Fibroblast of lung (primary cell): ENCODE measurements at regions not wholly inside any gene's neighbourhood (a gene's known extent, or its start where the extent isn't known, plus 50 kb on each side); places are given as distances from the start of the nearest gene placed in this dataset.
"Not testable (repeated sequence)": the region's sequence is repeated elsewhere in the genome, so short reads cannot be mapped to it uniquely, and the experiment has no call there.

Source experiments
- DNase-seq, 2 donors: peaks; one replicate each; pipeline versions ENCODE4 v3.0.0 to v3.0.0-alpha.2; 2010; ENCODE audit warnings: low read depth in 2 of 2
- H2AFZ ChIP-seq: 2 replicates; pipeline ENCODE4 v1.5.1; 2012; ENCODE audit warnings: low read length, control low read depth, inconsistent platforms
- H3K27ac ChIP-seq: 2 replicates; pipeline ENCODE4 v1.5.1; 2011; ENCODE audit warnings: low read length, control low read depth; ENCODE audit not compliant: insufficient read depth
- H3K27me3 ChIP-seq: 2 replicates; pipeline ENCODE4 v1.5.1; 2011; ENCODE audit warnings: mild to moderate bottlenecking, low read length; ENCODE audit not compliant: control insufficient read depth, insufficient read depth
- H3K36me3 ChIP-seq: 2 replicates; pipeline ENCODE4 v1.5.1; 2011; ENCODE audit warnings: low read length; ENCODE audit not compliant: control insufficient read depth, insufficient read depth
- H3K4me1 ChIP-seq: 2 replicates; pipeline ENCODE4 v1.5.1; 2011; ENCODE audit warnings: low read length; ENCODE audit not compliant: control insufficient read depth, insufficient read depth; ENCODE audit errors: extremely low read depth
- H3K4me2 ChIP-seq: 2 replicates; pipeline ENCODE4 v1.5.1; 2011; ENCODE audit warnings: low read length, control low read depth; ENCODE audit not compliant: insufficient read depth; ENCODE audit errors: extremely low read depth
- H3K4me3 ChIP-seq, 4 experiments: fragments of 200-600 bp in 1 of 4; sonication (generic) in 1 of 4; replicated peaks in 1 of 4; 2 replicates each; pipeline ENCODE4 v1.5.1; 2011 to 2016; ENCODE audit warnings: low read length in 4 of 4, low read depth in 3 of 4, mild to moderate bottlenecking in 3 of 4, control low read depth in 2 of 4, inconsistent platforms in 1 of 4, mixed read lengths in 1 of 4; ENCODE audit not compliant: insufficient read depth in 1 of 4; ENCODE audit errors: control extremely low read depth in 1 of 4
- H3K79me2 ChIP-seq: 2 replicates; pipeline ENCODE4 v1.5.1; 2012; ENCODE audit warnings: mild to moderate bottlenecking, low read length, inconsistent platforms; ENCODE audit not compliant: control insufficient read depth, insufficient read depth
- H3K9ac ChIP-seq: 2 replicates; pipeline ENCODE4 v1.5.1; 2011; ENCODE audit warnings: mild to moderate bottlenecking, low read length, control low read depth; ENCODE audit not compliant: insufficient read depth
- H3K9me3 ChIP-seq: 2 replicates; pipeline ENCODE4 v1.5.1; 2012; ENCODE audit warnings: low read depth, low read length; ENCODE audit not compliant: control insufficient read depth, insufficient read depth
- H4K20me1 ChIP-seq: 2 replicates; pipeline ENCODE4 v1.5.1; 2011; ENCODE audit warnings: low read length; ENCODE audit not compliant: control insufficient read depth, insufficient read depth; ENCODE audit errors: extremely low read depth
- CTCF ChIP-seq, 2 donors: IDR thresholded peaks in 1 of 2; conservative IDR thresholded peaks in 1 of 2; 1 replicate in 1 of 2; 2 replicates in 1 of 2; pipeline ENCODE4 v1.5.1; 2011 to 2012; ENCODE audit warnings: low read length in 2 of 2, control low read depth in 1 of 2, inconsistent platforms in 1 of 2, low read depth in 1 of 2, mild to moderate bottlenecking in 1 of 2
- EZH2 ChIP-seq: IDR thresholded peaks from 2 replicates; pipeline ENCODE4 v1.5.1; 2012; ENCODE audit warnings: low read length, control low read depth, mild to moderate bottlenecking; ENCODE audit errors: missing control alignments

- Histone ChIP-seq H3K27ac (no peak overlapping the region), H3K79me2 (no peaks in the 10 kb centered on the region), H3K4me3 (no peak overlapping the region), H3K9me3 (no peaks in the 10 kb centered on the region), H2AFZ (no peak overlapping the region), H3K36me3 (no peaks in the 10 kb centered on the region), H3K4me2 (no peak overlapping the region), H3K4me1 (no peaks in the 10 kb centered on the region), H4K20me1 (no peaks in the 10 kb centered on the region), H3K9ac (no peak overlapping the region), H3K27me3 (no peaks in the 10 kb centered on the region)
- TF ChIP-seq EZH2 (no peak), CTCF (conservative IDR thresholded peaks at IDR 0.05 in 1 of 2, IDR thresholded peaks at IDR 0.05 in 1 of 2; ENCODE audit: low read depth in 1 of 2, low read length in 2 of 2) (no peak)
- no peak for DNase-seq
Measured at GRCh38 chr20:51931371-51931781, 129.1 kb upstream of the SALL4 start.

- Histone ChIP-seq H3K4me2 (no peak overlapping the region), H3K9ac (no peak overlapping the region), H3K27ac (no peak overlapping the region), H2AFZ (no peak overlapping the region), H3K4me3 (no peak overlapping the region), H3K79me2 (no peaks in the 10 kb centered on the region), H3K4me1 (no peaks in the 10 kb centered on the region), H3K36me3 (no peaks in the 10 kb centered on the region), H3K27me3 (no peaks in the 10 kb centered on the region), H4K20me1 (no peaks in the 10 kb centered on the region), H3K9me3 (no peaks in the 10 kb centered on the region)
- no peak for TF ChIP-seq CTCF (conservative IDR thresholded peaks at IDR 0.05 in 1 of 2, IDR thresholded peaks at IDR 0.05 in 1 of 2; ENCODE audit: low read depth in 1 of 2, low read length in 2 of 2)
- TF ChIP-seq EZH2: no peak
- peak; percentile 64 to 72 for DNase-seq
Measured at GRCh38 chr20:51930775-51931174, 128.5 kb upstream of the SALL4 start.

GRCh38 chr20:51928931-51929330 lies 126.6 kb upstream of the SALL4 start:
- Histone ChIP-seq H2AFZ (no peak overlapping the region), H3K4me2 (no peak overlapping the region), H3K79me2 (no peaks in the 10 kb centered on the region), H3K9me3 (no peaks in the 10 kb centered on the region), H3K27ac (no peak overlapping the region), H3K4me1 (no peaks in the 10 kb centered on the region), H3K36me3 (no peaks in the 10 kb centered on the region), H3K4me3 (no peak overlapping the region), H3K27me3 (no peaks in the 10 kb centered on the region), H3K9ac (no peak overlapping the region), H4K20me1 (no peaks in the 10 kb centered on the region)
- no peak for DNase-seq
- TF ChIP-seq CTCF (conservative IDR thresholded peaks at IDR 0.05 in 1 of 2, IDR thresholded peaks at IDR 0.05 in 1 of 2; ENCODE audit: low read depth in 1 of 2, low read length in 2 of 2) (no peak), EZH2 (no peak)

GRCh38 chr20:51927970-51928369 lies 125.6 kb upstream of the SALL4 start:
- not testable (repeated sequence) for H4K20me1 ChIP-seq, H3K27ac ChIP-seq, H3K4me3 ChIP-seq, H3K9me3 ChIP-seq, H3K4me1 ChIP-seq, H2AFZ ChIP-seq, H3K36me3 ChIP-seq, H3K4me2 ChIP-seq, DNase-seq, H3K27me3 ChIP-seq, H3K9ac ChIP-seq, H3K79me2 ChIP-seq
